HFF-Myc (cell line): ENCODE measurements at regions not wholly inside any gene's neighbourhood (a gene's known extent, or its start where the extent isn't known, plus 50 kb on each side); places are given as distances from the start of the nearest gene placed in this dataset.

Experiments
- DNase-seq: peaks from one replicate; pipeline ENCODE4 v3.0.0-alpha.2; 2011; ENCODE audit warnings: low read depth; ENCODE audit errors: extremely low read depth
- H3K4me3 ChIP-seq: replicated peaks from 2 replicates; pipeline ENCODE4 v1.5.1; 2011; ENCODE audit warnings: low read depth, mild to moderate bottlenecking, control low read depth, low read length
- TF ChIP-seq, protein P1 (sequence below): IDR thresholded peaks from 2 replicates; pipeline ENCODE4 v1.5.1; 2012; ENCODE audit warnings: mild to moderate bottlenecking, low read depth, low read length, control low read depth; ENCODE audit errors: missing control alignments

- TF ChIP-seq, protein P1, sequence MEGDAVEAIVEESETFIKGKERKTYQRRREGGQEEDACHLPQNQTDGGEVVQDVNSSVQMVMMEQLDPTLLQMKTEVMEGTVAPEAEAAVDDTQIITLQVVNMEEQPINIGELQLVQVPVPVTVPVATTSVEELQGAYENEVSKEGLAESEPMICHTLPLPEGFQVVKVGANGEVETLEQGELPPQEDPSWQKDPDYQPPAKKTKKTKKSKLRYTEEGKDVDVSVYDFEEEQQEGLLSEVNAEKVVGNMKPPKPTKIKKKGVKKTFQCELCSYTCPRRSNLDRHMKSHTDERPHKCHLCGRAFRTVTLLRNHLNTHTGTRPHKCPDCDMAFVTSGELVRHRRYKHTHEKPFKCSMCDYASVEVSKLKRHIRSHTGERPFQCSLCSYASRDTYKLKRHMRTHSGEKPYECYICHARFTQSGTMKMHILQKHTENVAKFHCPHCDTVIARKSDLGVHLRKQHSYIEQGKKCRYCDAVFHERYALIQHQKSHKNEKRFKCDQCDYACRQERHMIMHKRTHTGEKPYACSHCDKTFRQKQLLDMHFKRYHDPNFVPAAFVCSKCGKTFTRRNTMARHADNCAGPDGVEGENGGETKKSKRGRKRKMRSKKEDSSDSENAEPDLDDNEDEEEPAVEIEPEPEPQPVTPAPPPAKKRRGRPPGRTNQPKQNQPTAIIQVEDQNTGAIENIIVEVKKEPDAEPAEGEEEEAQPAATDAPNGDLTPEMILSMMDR = no peak
- no peak for DNase-seq
Observed at GRCh38 chr6:118746825-118747174, 95.4 kb upstream of the CEP85L start.

GRCh38 chr6:118746145-118746824 lies 94.9 kb upstream of the CEP85L start:
- TF ChIP-seq, protein P1 = no peak
- no peak overlapping the region for H3K4me3 ChIP-seq
- no peak for DNase-seq

More at GRCh38 chr6:118746825-118747174, 95.4 kb upstream of the CEP85L start:
- no peak overlapping the region for H3K4me3 ChIP-seq

DNA sequence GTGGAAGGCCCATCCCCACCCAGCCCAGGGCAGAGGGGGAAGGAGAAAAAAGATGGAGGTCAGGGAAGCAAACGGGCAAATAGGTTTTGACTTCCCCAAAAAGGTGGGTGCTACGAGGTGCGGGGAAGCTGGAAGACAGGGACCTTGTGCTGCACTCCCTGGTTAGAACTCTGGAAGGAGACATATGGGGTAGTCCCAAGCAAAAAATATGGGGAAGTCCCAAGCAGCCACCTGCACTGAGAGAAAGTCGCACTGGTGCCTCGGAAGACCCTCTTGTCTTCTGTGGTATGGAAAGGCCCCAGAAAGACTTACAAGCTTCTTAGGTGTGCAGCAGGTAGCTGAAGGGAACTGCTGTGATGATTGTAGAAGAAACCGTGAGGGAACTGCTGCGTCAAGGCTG lies 93.8 kb upstream of the CEP85L start:
- H3K4me3 ChIP-seq = no peak overlapping the region
- TF ChIP-seq, protein P1 = no peak
- no peak for DNase-seq

DNA sequence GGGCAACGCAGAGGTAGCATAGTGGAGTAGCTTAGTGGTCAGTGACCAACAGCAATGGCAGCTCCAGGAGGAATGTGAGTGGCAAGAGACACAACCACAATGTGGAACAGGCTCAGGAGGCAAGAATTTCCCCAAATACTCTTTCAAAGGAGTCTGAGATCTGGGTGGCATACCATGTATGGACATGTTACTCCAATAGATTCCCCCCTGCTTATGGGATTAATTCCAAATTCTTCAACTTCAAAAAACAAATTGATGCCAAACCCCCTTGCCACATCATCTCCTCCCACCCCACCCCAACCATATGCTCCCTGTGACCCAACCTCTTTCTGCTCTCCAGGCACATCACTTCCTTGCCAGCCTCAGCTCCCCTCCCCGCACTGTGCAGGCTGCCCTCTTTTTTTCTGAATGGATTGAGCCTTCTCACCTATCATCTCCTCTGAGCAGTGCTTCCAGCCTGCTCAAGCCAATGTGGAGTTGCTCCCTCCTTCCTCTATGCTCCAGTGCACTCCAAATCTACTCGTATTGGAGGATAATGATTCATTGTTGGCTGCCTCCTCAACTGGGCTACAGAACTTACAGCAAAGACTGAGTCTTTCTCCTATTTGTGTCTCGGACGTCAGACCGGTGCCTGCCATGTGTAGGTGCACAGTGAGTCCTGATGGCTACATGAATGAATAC lies 93.0 kb upstream of the CEP85L start:
- H3K4me3 ChIP-seq = no peak overlapping the region
- TF ChIP-seq, protein P1 = no peak
- DNase-seq = peak; percentile 62

DNA sequence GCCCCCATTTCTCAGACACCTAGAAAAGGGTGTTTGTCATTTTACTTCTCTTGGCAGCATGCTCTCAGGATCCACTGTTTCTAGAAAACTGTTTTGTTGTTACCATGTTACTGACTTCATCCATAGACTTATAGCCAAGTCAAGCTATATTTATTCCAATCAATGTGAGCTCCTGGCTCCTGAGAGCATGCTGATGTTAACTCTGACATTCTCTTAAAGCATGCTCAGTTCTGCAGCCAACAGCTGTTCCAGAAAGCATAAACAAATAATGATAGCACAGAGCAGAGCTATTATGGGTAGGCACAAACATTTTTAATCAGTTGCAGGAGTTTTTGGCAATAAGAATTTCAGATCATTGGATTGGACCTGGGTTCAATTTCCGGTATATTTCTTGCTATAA lies 92.4 kb upstream of the CEP85L start:
- peak; percentile 41 for DNase-seq
- TF ChIP-seq, protein P1 = no peak
- H3K4me3 ChIP-seq = no peak overlapping the region

GRCh38 chr6:118740372-118740771 lies 89.0 kb upstream of the CEP85L start:
- DNase-seq = no peak
- H3K4me3 ChIP-seq = no peak overlapping the region
- TF ChIP-seq, protein P1 = no peak
